MM.1S (cell line): ENCODE measurements at regions not wholly inside any gene's neighbourhood (a gene's known extent, or its start where the extent isn't known, plus 50 kb on each side); places are given as distances from the start of the nearest gene placed in this dataset.

Experiments used
- DNase-seq: peaks from one replicate; pipeline ENCODE4 v3.0.0-alpha.2; 2015
- H2AFZ ChIP-seq: fragments of 300-600 bp; sonication (generic); 2 replicates; pipeline ENCODE4 v1.6.0; 2016; ENCODE audit warnings: antibody characterized with exemption, low read length
- H3F3A ChIP-seq: fragments of 300-600 bp; sonication (generic); 2 replicates; pipeline ENCODE4 v1.6.1; 2016; ENCODE audit warnings: mild to moderate bottlenecking, antibody characterized with exemption, low read length, moderate library complexity, mixed read lengths; ENCODE audit not compliant: insufficient read depth
- H3K27ac ChIP-seq: fragments of 300-600 bp; sonication (generic); 2 replicates; pipeline ENCODE4 v1.5.1; 2016; ENCODE audit warnings: mild to moderate bottlenecking, low read length
- H3K27me3 ChIP-seq: fragments of 300-600 bp; sonication (generic); replicated peaks from 2 replicates; pipeline ENCODE4 v1.6.0; 2016; ENCODE audit warnings: low read length; ENCODE audit not compliant: insufficient read depth
- H3K36me3 ChIP-seq: fragments of 300-600 bp; sonication (generic); replicated peaks from 2 replicates; pipeline ENCODE4 v1.6.1; 2016; ENCODE audit warnings: mild to moderate bottlenecking, low read length, mixed read lengths; ENCODE audit not compliant: insufficient read depth
- H3K4me1 ChIP-seq: fragments of 300-600 bp; sonication (generic); 2 replicates; pipeline ENCODE4 v1.6.1; 2016; ENCODE audit warnings: low read length, mixed read lengths
- H3K4me2 ChIP-seq: fragments of 300-600 bp; sonication (generic); 2 replicates; pipeline ENCODE4 v1.6.0; 2016; ENCODE audit warnings: low read depth, low read length
- H3K4me3 ChIP-seq: fragments of 300-600 bp; sonication (generic); 2 replicates; pipeline ENCODE4 v1.5.1; 2016; ENCODE audit warnings: low read length, mixed read lengths
- H3K79me2 ChIP-seq: fragments of 300-600 bp; sonication (generic); 2 replicates; pipeline ENCODE4 v1.6.1; 2016; ENCODE audit warnings: mixed run types, low read length, mixed read lengths
- H3K9ac ChIP-seq: fragments of 300-600 bp; sonication (generic); 2 replicates; pipeline ENCODE4 v1.6.1; 2016; ENCODE audit warnings: low read length, mixed read lengths
- H3K9me2 ChIP-seq: fragments of 300-600 bp; sonication (generic); replicated peaks from 2 replicates; pipeline ENCODE4 v1.6.1; 2016; ENCODE audit warnings: mild to moderate bottlenecking, low read length, mixed read lengths; ENCODE audit not compliant: insufficient read depth
- H3K9me3 ChIP-seq: fragments of 300-600 bp; sonication (generic); replicated peaks from 2 replicates; pipeline ENCODE4 v1.6.1; 2016; ENCODE audit warnings: mild to moderate bottlenecking, low read length, mixed read lengths; ENCODE audit not compliant: insufficient read depth
- H4K20me1 ChIP-seq: fragments of 300-600 bp; sonication (generic); 2 replicates; pipeline ENCODE4 v1.6.1; 2016; ENCODE audit warnings: mild to moderate bottlenecking, low read length, moderate library complexity, mixed read lengths; ENCODE audit not compliant: insufficient read depth
- EZH2 ChIP-seq: fragments of 300-600 bp; sonication (generic); optimal IDR thresholded peaks from 2 replicates; pipeline ENCODE3; 2017; ENCODE audit warnings: low read depth, mild to moderate bottlenecking, antibody characterized with exemption, low read length, mixed read lengths
- EZH2phosphoT487 ChIP-seq: fragments of 300-600 bp; sonication (generic); IDR thresholded peaks from 2 replicates; pipeline ENCODE4 v1.6.1; 2018; ENCODE audit warnings: antibody characterized with exemption, low read length
- TF ChIP-seq, protein P1 (sequence below): fragments of 300-600 bp; sonication (generic); IDR thresholded peaks from 2 replicates; pipeline ENCODE4 v1.5.1; 2016; ENCODE audit warnings: antibody characterized with exemption, low read length, mixed read lengths

GRCh38 chr2:5322396-5322795, 369.8 kb upstream of the SOX11 start:
- no peak for DNase-seq
- Histone ChIP-seq H3K4me3 (no peak overlapping the region), H3K9me2 (no peaks in the 10 kb centered on the region), H3K9me3 (no peaks in the 10 kb centered on the region), H3K27me3 (no peaks in the 10 kb centered on the region), H3K4me1 (no peaks in the 10 kb centered on the region), H3K27ac (no peak overlapping the region), H2AFZ (no peak overlapping the region), H3K36me3 (no peaks in the 10 kb centered on the region), H4K20me1 (no peaks in the 10 kb centered on the region), H3K79me2 (no peaks in the 10 kb centered on the region), H3F3A (no peaks in the 10 kb centered on the region), H3K4me2 (no peak overlapping the region), H3K9ac (no peak overlapping the region)
- TF ChIP-seq, protein P1, sequence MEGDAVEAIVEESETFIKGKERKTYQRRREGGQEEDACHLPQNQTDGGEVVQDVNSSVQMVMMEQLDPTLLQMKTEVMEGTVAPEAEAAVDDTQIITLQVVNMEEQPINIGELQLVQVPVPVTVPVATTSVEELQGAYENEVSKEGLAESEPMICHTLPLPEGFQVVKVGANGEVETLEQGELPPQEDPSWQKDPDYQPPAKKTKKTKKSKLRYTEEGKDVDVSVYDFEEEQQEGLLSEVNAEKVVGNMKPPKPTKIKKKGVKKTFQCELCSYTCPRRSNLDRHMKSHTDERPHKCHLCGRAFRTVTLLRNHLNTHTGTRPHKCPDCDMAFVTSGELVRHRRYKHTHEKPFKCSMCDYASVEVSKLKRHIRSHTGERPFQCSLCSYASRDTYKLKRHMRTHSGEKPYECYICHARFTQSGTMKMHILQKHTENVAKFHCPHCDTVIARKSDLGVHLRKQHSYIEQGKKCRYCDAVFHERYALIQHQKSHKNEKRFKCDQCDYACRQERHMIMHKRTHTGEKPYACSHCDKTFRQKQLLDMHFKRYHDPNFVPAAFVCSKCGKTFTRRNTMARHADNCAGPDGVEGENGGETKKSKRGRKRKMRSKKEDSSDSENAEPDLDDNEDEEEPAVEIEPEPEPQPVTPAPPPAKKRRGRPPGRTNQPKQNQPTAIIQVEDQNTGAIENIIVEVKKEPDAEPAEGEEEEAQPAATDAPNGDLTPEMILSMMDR: no peak
- TF ChIP-seq EZH2 (no peak), EZH2phosphoT487 (no peak)

GRCh38 chr2:5325523-5325922, 366.7 kb upstream of the SOX11 start:
- TF ChIP-seq, protein P1: no peak
- TF ChIP-seq EZH2 (no peak), EZH2phosphoT487 (no peak)

GRCh38 chr2:5328826-5329225, 363.4 kb upstream of the SOX11 start:
- no peaks in the 10 kb centered on the region for H3K36me3 ChIP-seq
- no peak overlapping the region for H3K4me3 ChIP-seq
- H3K79me2 ChIP-seq: no peaks in the 10 kb centered on the region
- TF ChIP-seq EZH2: no peak
- TF ChIP-seq, protein P1: no peak
- no peak for TF ChIP-seq EZH2phosphoT487
- no peak overlapping the region for H3K27ac ChIP-seq
- no peak overlapping the region for H2AFZ ChIP-seq
- H3K9me2 ChIP-seq: no peaks in the 10 kb centered on the region
- H3F3A ChIP-seq: no peaks in the 10 kb centered on the region
- H3K27me3 ChIP-seq: no peaks in the 10 kb centered on the region
- no peaks in the 10 kb centered on the region for H3K9me3 ChIP-seq
- no peak overlapping the region for H3K9ac ChIP-seq
- no peak for DNase-seq
- no peaks in the 10 kb centered on the region for H3K4me1 ChIP-seq
- no peaks in the 10 kb centered on the region for H4K20me1 ChIP-seq
- no peak overlapping the region for H3K4me2 ChIP-seq

More at GRCh38 chr2:5325523-5325922, 366.7 kb upstream of the SOX11 start:
- Histone ChIP-seq H3K36me3 (no peaks in the 10 kb centered on the region), H3K9me2 (no peaks in the 10 kb centered on the region), H3K79me2 (no peaks in the 10 kb centered on the region), H3K27ac (no peak overlapping the region), H3K4me3 (no peak overlapping the region), H3K4me2 (no peak overlapping the region), H3K27me3 (no peaks in the 10 kb centered on the region), H4K20me1 (no peaks in the 10 kb centered on the region), H3K9ac (no peak overlapping the region), H3F3A (no peaks in the 10 kb centered on the region), H2AFZ (no peak overlapping the region), H3K9me3 (no peaks in the 10 kb centered on the region), H3K4me1 (no peaks in the 10 kb centered on the region)
- DNase-seq: no peak
